SJCRH30 (cell line): ENCODE measurements at regions not wholly inside any gene's neighbourhood (a gene's known extent, or its start where the extent isn't known, plus 50 kb on each side); places are given as distances from the start of the nearest gene placed in this dataset.
A peak's percentile ranks its signal among the peaks of the same experiment; 100 is the strongest.

Experiments used
- DNase-seq, 2 experiments: peaks; one replicate each; pipeline ENCODE4 v3.0.0-alpha.2; 2015 to 2020
- H3K27ac ChIP-seq: fragments of 250-450 bp; sonication (Bioruptor Pico); 2 replicates; pipeline ENCODE4 v1.5.1; 2020; ENCODE audit warnings: mild to moderate bottlenecking, moderate library complexity
- H3K27me3 ChIP-seq: fragments of 250-450 bp; sonication (Bioruptor Pico); 2 replicates; pipeline ENCODE4 v1.5.1; 2020; ENCODE audit warnings: mild to moderate bottlenecking, moderate library complexity
- H3K36me3 ChIP-seq: fragments of 250-450 bp; sonication (Bioruptor Pico); 2 replicates; pipeline ENCODE4 v1.5.1; 2020; ENCODE audit warnings: mild to moderate bottlenecking, moderate library complexity
- H3K4me1 ChIP-seq: fragments of 250-450 bp; sonication (Bioruptor Pico); 2 replicates; pipeline ENCODE4 v1.5.1; 2020; ENCODE audit warnings: mild to moderate bottlenecking, moderate library complexity
- H3K4me3 ChIP-seq: fragments of 250-450 bp; sonication (Bioruptor Pico); 2 replicates; pipeline ENCODE4 v1.5.1; 2020; ENCODE audit warnings: mild to moderate bottlenecking, moderate library complexity
- H3K9me3 ChIP-seq: fragments of 250-450 bp; sonication (Bioruptor Pico); replicated peaks from 2 replicates; pipeline ENCODE4 v1.5.1; 2020; ENCODE audit warnings: mild to moderate bottlenecking, moderate library complexity

DNA sequence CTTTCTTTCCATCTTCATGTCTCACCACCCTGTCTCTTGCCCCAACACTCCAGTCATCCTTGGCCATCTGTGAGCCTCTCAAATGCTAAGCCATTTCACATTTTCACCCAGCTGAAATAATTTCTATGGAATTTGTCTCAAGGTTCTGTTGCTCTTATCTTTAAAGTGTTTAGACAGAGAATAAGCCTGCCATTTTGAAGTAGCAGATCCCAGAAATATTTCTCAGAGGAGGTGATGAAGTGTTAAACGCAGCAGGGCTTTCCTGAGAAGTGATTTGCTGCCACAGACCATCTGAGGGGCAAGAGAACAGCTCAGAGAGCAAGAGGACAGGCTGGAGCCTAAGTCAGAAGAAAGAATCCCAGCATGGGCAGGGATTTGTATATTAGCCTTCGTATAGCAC is 71.6 kb upstream of the CLMN start:
- DNase-seq, result no peak
- Histone ChIP-seq H3K4me1 (peaks cover 30% of the 10 kb centered on the region), H3K27me3 (no peaks in the 10 kb centered on the region), H3K4me3 (no peak overlapping the region), H3K36me3 (no peaks in the 10 kb centered on the region), H3K9me3 (peaks cover 3% of the 10 kb centered on the region; the same call in 1 of the 2 replicates), H3K27ac (no peak overlapping the region)

DNA sequence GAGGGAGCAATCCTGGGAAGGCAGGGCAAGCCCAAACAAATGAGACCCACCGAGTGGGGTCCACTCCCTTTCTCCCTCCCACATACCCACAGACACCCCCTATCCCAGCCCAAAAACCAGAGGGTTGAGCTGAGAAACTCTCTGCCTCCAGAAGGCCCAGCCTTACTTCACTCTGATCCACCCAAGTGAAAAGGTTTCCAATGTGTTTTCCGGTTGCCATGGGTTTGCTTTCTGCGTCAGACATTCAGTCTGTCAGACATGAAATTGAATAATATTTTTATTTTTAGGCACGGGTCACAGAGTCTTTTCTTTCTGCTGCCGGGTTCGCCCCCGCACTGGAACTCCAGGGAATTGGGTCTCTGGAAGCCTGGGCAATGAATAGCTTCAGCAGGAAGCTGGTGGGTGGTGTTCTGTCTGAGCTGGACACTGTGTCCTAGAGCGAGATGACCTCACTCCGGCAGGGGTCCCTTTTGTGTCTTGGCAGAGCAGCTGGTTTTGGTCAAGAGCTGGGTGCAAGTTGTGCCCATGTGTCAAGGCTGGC is 69.8 kb upstream of the CLMN start:
- Histone ChIP-seq H3K36me3 (no peaks in the 10 kb centered on the region), H3K9me3 (peaks cover 3% of the 10 kb centered on the region; the same call in 1 of the 2 replicates), H3K27me3 (no peaks in the 10 kb centered on the region), H3K4me1 (peaks cover 19% of the 10 kb centered on the region), H3K4me3 (no peak overlapping the region), H3K27ac (no peak overlapping the region)
- no peak for DNase-seq

DNA sequence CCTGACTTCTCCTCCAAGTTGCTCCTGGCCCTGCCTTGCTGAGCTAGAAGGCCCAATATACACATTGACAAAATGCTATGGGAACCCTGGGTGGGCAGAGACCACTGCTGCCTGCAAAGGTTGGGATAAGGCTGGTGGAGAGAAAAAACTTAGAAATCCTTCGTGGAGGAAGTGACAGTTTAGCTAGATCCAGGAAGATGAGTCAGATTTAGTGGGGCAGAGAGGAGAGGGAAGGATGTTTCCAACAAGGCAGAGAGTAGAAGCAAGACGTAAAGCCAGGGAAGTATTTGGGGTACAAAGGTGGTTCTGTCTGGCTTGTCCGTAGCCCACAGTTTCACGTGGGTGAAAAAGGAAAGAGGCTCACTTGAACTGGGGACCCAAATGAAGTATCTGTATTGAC is 69.0 kb upstream of the CLMN start:
- H3K4me3 ChIP-seq, result no peak overlapping the region
- H3K27me3 ChIP-seq, result no peaks in the 10 kb centered on the region
- H3K27ac ChIP-seq, result peak overlapping the region; percentile 56
- DNase-seq, result peak in 1 of 2 experiments; percentile 29
- peaks cover 3% of the 10 kb centered on the region; the same call in 1 of the 2 replicates for H3K9me3 ChIP-seq
- no peaks in the 10 kb centered on the region for H3K36me3 ChIP-seq
- H3K4me1 ChIP-seq, result peaks cover 19% of the 10 kb centered on the region

DNA sequence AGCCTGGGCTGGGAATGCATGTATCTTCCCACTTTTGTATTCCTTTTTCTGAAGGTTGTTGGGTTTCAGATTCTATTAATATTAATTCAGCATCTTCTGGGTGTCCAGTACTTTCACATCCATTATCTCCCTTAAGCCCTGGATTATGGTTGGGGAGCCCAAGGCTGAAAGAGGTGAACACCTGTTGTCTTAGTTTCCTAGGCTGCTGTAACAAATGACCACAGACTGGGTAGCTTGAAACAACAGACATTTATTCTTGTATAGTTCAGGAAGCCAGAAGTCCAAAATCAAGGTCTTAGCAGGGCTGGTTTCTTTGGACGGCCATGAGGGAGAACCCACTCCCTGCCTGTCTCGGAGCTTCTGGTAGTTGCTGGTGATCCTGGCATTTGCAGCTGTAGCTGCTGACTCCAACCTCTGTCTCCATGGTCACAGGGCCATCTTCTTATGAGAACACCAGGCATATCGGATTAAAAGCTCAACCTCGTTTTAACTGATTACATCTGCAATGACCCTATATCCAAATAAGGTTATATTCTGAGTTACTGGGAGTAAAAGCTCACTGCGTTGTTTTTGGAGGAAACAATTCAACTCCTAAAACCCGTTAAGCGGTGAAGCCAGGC is 68.2 kb upstream of the CLMN start:
- Histone ChIP-seq H3K27ac (peak overlapping the region; percentile 56), H3K36me3 (no peaks in the 10 kb centered on the region), H3K4me1 (peaks cover 19% of the 10 kb centered on the region), H3K9me3 (peaks cover 3% of the 10 kb centered on the region; the same call in 1 of the 2 replicates), H3K4me3 (peak overlapping the region; percentile 1; the same call in 1 of the 2 replicates), H3K27me3 (no peaks in the 10 kb centered on the region)
- DNase-seq, result peak; percentile 71 to 91

DNA sequence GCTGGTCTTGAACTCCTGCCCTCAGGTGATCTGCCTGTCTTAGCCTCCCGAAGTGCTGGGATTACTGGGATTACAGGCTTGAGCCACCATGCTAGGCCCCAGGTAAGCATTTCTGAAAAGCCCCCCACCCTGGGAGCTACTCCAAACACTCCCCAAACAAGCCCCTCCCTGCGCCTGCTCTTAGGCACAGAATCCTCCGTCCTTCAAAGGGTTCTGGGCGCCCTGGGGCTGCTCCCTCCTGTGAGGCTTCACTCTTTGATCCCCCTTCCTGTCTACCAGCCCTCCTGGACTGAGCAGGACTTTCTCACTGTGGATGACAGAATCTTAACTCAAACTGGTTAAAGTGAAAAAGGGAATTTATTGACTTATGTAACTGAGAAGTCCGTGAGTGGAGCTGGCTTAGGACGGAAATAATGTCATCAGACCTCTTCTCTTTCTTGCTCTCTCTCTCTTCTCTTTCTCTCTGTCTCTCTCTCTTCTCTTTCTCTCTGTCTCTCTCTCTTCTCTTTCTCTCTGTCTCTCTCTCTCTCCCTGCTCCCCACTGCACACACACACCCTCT is 66.9 kb upstream of the CLMN start:
- no peak overlapping the region for H3K27ac ChIP-seq
- H3K9me3 ChIP-seq, result peaks cover 3% of the 10 kb centered on the region; the same call in 1 of the 2 replicates
- H3K4me3 ChIP-seq, result no peak overlapping the region

DNA sequence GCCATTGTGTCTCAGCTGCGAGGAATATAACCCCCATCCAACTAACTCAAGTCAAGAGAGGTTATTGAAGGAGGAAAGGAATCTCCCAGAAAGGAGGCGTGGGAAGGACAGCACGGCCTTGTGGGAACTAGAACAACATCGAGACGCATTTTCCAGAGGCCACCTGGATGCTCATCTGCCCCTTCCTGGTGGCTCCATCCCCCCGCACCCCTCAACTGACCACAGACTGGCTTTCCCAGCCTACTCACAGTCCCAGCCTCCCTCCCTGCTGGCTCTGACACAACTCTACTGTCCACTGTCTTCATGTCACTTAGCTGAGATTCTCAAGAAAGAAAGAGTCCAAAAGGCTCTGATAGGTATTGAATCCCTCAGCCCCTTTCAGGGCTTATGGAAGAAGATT is 66.0 kb upstream of the CLMN start:
- no peaks in the 10 kb centered on the region for H3K27me3 ChIP-seq
- no peak overlapping the region for H3K4me3 ChIP-seq
- peaks cover 19% of the 10 kb centered on the region for H3K4me1 ChIP-seq
- no peak overlapping the region for H3K27ac ChIP-seq
- H3K9me3 ChIP-seq, result peaks cover 4% of the 10 kb centered on the region
- no peak for DNase-seq
- H3K36me3 ChIP-seq, result no peaks in the 10 kb centered on the region

More for the DNA sequence above, 66.9 kb upstream of the CLMN start:
- no peaks in the 10 kb centered on the region for H3K27me3 ChIP-seq
- DNase-seq, result peak in 1 of 2 experiments; percentile 29
- H3K4me1 ChIP-seq, result peaks cover 19% of the 10 kb centered on the region
- no peaks in the 10 kb centered on the region for H3K36me3 ChIP-seq

DNA sequence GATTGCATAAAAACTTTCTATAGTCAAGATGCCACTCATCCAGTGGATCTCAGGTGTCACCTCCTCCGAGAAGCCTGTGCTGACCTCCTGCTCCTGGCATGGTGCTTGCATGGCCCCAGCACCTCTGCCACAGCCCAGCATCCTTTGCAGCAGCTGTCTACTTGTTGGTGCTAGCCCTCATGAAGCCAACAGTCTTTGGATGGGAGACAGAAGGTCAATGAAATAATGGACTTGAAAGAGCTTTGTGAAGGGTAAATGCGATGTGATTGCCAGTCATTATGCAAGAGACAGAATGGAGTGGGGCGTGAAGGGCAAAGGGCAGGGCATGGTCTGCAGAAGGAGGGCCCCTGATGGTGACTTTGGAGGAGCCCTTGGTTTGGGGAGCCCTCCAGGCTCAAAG is 63.0 kb upstream of the CLMN start:
- Histone ChIP-seq H3K27ac (no peak overlapping the region), H3K36me3 (no peaks in the 10 kb centered on the region), H3K4me3 (no peak overlapping the region), H3K27me3 (no peaks in the 10 kb centered on the region), H3K4me1 (peaks cover 9% of the 10 kb centered on the region), H3K9me3 (peaks cover 8% of the 10 kb centered on the region)
- no peak for DNase-seq

DNA sequence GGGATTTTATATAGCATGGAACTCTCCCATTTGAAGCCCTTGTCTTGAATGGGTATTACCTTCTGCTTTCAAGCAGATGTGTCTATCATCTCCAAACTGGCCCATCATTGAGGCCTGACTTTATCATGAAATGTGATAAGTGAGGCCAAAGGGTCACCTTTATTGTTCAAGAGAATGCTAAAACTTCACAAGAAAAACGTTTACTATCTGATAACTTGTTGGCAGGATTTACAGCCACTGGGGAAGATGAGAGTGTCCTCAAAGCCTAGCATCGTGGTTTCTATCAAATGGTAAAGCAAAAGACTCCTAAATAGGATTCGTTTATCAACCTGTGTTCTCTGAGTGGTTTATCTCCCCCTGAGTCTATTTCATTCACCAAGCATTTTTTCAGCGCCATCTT is 62.0 kb upstream of the CLMN start:
- Histone ChIP-seq H3K4me1 (no peaks in the 10 kb centered on the region; the same call in 1 of the 2 replicates), H3K27ac (no peak overlapping the region; the same call in 1 of the 2 replicates), H3K9me3 (peaks cover 8% of the 10 kb centered on the region), H3K4me3 (no peak overlapping the region), H3K36me3 (no peaks in the 10 kb centered on the region), H3K27me3 (no peaks in the 10 kb centered on the region)
- no peak for DNase-seq

DNA sequence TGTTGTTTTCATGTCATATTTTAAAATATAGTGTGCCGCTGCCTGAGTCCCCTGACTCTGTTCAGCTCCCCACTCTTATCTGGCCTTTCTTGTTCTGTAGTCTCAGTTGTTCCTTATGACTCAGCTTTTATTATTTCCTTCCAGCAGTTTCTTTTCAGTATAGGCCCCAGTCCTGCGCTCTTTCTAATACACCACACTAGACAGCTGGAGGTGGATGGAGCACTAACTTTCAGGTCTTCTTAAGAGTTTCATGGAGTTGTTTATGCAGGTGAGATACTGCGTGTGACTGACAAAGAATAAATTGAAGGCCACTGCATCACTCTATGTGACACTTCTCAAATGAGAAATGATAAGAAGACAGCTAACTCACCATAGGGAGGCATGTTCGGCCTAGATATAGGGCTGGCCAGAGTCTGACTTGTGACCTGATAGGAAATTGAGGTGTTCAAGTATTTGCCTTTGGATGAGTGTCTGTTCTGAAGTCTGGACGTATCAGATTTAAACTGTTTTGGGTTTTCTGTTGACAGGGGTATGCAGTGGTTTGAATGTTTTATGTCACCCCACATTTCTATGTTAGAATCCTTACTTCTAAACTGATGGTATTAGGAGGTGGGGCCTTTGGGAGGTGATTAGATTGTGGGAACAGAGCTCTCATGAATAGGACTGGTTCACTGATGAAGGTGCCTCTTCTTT is 60.8 kb upstream of the CLMN start:
- Histone ChIP-seq H3K4me3 (no peak overlapping the region), H3K4me1 (no peaks in the 10 kb centered on the region; the same call in 1 of the 2 replicates), H3K9me3 (peaks cover 8% of the 10 kb centered on the region), H3K27ac (no peak overlapping the region; the same call in 1 of the 2 replicates), H3K36me3 (no peaks in the 10 kb centered on the region), H3K27me3 (no peaks in the 10 kb centered on the region)
- no peak for DNase-seq

DNA sequence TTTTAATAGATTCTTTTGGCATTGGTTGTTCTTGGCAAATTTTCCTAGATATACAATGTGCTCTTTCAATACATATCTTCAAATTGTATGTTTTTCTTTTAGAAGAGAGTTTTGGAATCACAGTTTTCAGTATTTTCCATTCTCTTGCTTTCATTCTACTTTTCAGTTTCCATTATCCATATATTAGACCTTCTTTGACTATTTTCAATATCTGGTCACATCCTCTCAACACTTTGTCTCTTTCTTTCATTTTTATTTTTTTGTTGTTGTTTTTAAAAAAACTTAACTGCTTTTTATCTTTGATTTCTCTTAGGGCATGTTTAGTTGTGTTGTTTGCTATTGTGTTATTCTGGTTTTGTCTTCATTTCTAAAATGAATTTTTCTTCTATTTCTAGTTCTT is 59.9 kb upstream of the CLMN start:
- H3K4me3 ChIP-seq, result no peak overlapping the region
- H3K4me1 ChIP-seq, result no peaks in the 10 kb centered on the region; the same call in 1 of the 2 replicates
- peaks cover 8% of the 10 kb centered on the region for H3K9me3 ChIP-seq
- no peak overlapping the region for H3K27ac ChIP-seq
- H3K27me3 ChIP-seq, result no peaks in the 10 kb centered on the region
- no peaks in the 10 kb centered on the region for H3K36me3 ChIP-seq
- no peak for DNase-seq

DNA sequence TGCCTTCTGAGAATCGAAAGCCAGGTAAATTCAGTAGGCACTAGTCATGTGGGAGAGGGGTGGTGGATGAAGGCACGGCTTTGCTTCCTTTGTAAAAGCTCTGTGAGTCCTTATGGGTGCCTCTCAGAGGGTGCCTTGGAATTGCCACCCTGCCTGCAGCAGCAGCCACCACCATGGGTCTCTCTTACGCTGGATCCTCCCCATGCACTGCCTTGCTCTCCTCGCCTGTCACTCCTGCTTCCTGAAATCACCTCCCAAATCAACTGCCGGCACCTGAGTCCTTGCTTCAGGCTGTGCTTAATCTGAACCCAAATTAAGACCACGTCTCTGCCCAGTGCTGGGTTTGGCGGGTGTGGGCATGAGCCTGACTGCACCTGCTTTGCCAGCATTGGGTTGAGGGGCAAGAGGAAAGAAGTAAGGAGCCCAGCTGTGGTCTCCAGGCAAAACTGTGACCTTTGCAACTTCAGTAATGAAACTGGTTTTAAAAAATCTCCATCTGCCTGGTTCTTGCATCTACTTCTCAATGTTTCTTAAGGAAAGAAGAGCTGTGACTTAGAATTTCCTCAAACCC is 55.9 kb upstream of the CLMN start:
- DNase-seq, result no peak
- no peaks in the 10 kb centered on the region for H3K4me1 ChIP-seq
- H3K36me3 ChIP-seq, result no peaks in the 10 kb centered on the region
- no peak overlapping the region for H3K4me3 ChIP-seq
- H3K27me3 ChIP-seq, result no peaks in the 10 kb centered on the region
- no peak overlapping the region for H3K27ac ChIP-seq
- peaks cover 6% of the 10 kb centered on the region for H3K9me3 ChIP-seq

DNA sequence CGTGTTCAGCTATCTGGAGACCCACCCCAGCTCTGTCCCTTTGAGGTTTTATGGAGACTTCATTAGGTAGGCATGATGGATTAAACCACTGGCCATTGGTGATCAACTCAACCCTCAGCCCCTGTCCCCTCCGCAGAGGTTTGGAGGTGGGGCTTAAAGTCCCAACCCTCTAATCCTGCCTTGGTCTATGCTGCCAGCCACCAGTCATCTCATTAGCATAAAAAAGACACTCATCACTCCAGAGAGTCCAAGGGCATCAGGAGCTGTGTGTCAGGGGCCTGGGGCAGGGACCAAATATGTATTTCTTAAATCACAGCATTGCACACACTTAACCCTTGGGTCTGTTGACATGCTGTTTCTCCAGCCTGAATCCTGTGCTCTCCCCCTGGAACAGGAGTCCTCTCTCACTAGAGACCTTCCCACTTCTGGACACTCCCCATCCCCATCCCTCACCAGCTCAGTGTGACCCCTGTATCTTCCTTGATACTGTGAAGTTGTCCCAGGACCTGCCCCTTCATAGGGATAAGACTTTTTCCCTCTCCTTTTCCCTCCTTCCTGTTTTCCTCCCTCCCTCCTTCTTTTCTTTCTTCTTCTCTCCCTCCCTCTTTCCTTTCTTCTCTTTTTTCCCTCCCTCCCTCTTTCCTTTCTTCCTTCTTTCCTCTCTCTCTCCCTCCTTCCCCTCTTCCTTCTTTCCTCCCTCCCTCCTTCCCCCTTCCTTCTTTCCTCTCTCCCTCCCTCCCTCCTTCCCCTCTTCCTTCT is 54.7 kb upstream of the CLMN start:
- no peaks in the 10 kb centered on the region for H3K27me3 ChIP-seq
- H3K4me1 ChIP-seq, result no peaks in the 10 kb centered on the region
- no peaks in the 10 kb centered on the region for H3K36me3 ChIP-seq
- H3K4me3 ChIP-seq, result no peak overlapping the region
- no peaks in the 10 kb centered on the region; the same call in 1 of the 2 replicates for H3K9me3 ChIP-seq
- H3K27ac ChIP-seq, result no peak overlapping the region
- no peak for DNase-seq

DNA sequence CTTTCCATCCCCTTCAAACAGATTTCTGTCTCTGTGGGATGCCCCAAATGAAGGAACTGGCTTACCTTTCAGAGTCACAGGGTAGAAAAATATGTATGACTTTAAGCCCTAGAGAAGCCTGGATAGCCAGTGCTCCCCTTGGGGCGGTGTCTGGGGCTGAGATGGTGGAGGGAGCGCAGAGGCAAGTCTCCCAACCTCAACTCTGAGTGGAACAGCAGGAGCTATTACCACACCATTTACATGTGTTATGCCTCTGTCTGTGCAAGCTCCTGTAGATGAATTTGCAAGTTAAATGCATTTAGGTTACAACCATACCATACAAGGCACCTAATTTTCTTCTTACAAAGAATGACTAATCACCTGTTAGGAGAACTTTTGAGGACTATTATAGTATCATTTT is 50.4 kb upstream of the CLMN start:
- Histone ChIP-seq H3K4me3 (no peak overlapping the region), H3K4me1 (no peaks in the 10 kb centered on the region), H3K27ac (no peak overlapping the region), H3K27me3 (no peaks in the 10 kb centered on the region), H3K36me3 (no peaks in the 10 kb centered on the region), H3K9me3 (no peaks in the 10 kb centered on the region)
- no peak for DNase-seq
